ENCODE measurements at regions not wholly inside any gene's neighbourhood (a gene's known extent, or its start where the extent isn't known, plus 50 kb on each side); places are given as distances from the start of the nearest gene placed in this dataset.

DNA sequence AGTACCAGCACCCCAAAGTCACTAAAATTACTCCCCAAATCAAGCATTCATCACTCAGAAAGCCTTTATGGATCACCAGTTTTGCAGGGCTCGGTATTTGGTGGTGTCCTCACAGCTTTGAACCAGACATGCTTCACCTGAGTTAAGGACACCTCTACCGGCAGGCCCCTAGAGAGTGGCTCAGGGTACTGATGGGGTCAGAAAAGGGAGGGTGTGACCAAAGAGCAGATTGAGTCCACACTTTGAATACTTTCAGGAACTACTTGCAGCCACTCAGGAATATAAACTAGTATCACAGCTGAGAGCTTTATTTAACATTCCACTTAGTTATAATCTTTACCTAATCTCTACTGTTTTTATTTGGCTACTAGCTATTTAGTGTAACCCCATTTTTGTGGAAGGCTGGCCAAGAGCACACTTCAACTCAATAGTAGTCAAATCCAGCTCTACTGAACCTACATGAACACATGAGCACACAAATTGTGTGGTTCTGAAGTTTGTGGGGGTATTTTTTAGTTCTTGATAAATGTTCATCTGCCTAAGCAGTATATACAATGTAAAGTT, 109.6 kb upstream of the SPRY1 start:
- TF ChIP-seq, protein P1, sequence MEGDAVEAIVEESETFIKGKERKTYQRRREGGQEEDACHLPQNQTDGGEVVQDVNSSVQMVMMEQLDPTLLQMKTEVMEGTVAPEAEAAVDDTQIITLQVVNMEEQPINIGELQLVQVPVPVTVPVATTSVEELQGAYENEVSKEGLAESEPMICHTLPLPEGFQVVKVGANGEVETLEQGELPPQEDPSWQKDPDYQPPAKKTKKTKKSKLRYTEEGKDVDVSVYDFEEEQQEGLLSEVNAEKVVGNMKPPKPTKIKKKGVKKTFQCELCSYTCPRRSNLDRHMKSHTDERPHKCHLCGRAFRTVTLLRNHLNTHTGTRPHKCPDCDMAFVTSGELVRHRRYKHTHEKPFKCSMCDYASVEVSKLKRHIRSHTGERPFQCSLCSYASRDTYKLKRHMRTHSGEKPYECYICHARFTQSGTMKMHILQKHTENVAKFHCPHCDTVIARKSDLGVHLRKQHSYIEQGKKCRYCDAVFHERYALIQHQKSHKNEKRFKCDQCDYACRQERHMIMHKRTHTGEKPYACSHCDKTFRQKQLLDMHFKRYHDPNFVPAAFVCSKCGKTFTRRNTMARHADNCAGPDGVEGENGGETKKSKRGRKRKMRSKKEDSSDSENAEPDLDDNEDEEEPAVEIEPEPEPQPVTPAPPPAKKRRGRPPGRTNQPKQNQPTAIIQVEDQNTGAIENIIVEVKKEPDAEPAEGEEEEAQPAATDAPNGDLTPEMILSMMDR (IDR thresholded peaks at IDR 0.05), result no peak
- TF ChIP-seq CEBPB (IDR thresholded peaks at IDR 0.05), result no peak
- TF ChIP-seq CHD4 (IDR thresholded peaks at IDR 0.05; ENCODE audit: borderline replicate concordance), result no peak
- no peak for TF ChIP-seq SMC3 (IDR thresholded peaks at IDR 0.05)
- no peak for TF ChIP-seq POLR2A (IDR thresholded peaks at IDR 0.05; ENCODE audit: low read length)
- no peak for TF ChIP-seq BHLHE40 (IDR thresholded peaks at IDR 0.05; ENCODE audit: low read depth, low read length)
- no peak for TF ChIP-seq POLR2AphosphoS2 (conservative IDR thresholded peaks at IDR 0.05; ENCODE audit: low read length)
- TF ChIP-seq RNF2 (IDR thresholded peaks at IDR 0.05; ENCODE audit: borderline replicate concordance, low read depth), result no peak
- TF ChIP-seq KDM5A (IDR thresholded peaks at IDR 0.05), result no peak
- TF ChIP-seq USF2 (IDR thresholded peaks at IDR 0.05), result no peak
